Epithelial cell of proximal tubule (primary cell): ENCODE measurements at regions not wholly inside any gene's neighbourhood (a gene's known extent, or its start where the extent isn't known, plus 50 kb on each side); places are given as distances from the start of the nearest gene placed in this dataset.

ENCODE experiments used
- DNase-seq: peaks from one replicate; pipeline ENCODE4 v3.0.0-alpha.2; 2011; ENCODE audit warnings: low read depth
- H3K4me3 ChIP-seq: 2 replicates; pipeline ENCODE4 v1.5.1; 2011; ENCODE audit warnings: low read depth, mild to moderate bottlenecking, low read length
- CTCF ChIP-seq: conservative IDR thresholded peaks from 2 replicates; pipeline ENCODE4 v1.5.1; 2012; ENCODE audit warnings: low read depth, mild to moderate bottlenecking, low read length

- no peak for DNase-seq
- no peak for TF ChIP-seq CTCF
- no peak overlapping the region for H3K4me3 ChIP-seq
Measured at GRCh38 chr22:47245286-47245685, 482.8 kb downstream of the TBC1D22A start.

GRCh38 chr22:47240116-47240515 is 477.7 kb downstream of the TBC1D22A start:
- no peak for TF ChIP-seq CTCF
- no peak for DNase-seq
- H3K4me3 ChIP-seq, result no peak overlapping the region

GRCh38 chr22:47239474-47239860 is 477.0 kb downstream of the TBC1D22A start:
- TF ChIP-seq CTCF, result no peak

GRCh38 chr22:47238690-47239473 is 476.4 kb downstream of the TBC1D22A start:
- no peak overlapping the region for H3K4me3 ChIP-seq
- DNase-seq, result no peak
- TF ChIP-seq CTCF, result no peak

More at GRCh38 chr22:47239474-47239860, 477.0 kb downstream of the TBC1D22A start:
- no peak overlapping the region for H3K4me3 ChIP-seq
- no peak for DNase-seq

- TF ChIP-seq CTCF, result no peak
- DNase-seq, result no peak
- no peak overlapping the region for H3K4me3 ChIP-seq
Measured at GRCh38 chr22:47237890-47238480, 475.5 kb downstream of the TBC1D22A start.

- no peak for TF ChIP-seq CTCF
- H3K4me3 ChIP-seq, result no peak overlapping the region
- DNase-seq, result no peak
Measured at GRCh38 chr22:47236718-47237117, 474.3 kb downstream of the TBC1D22A start.

- DNase-seq, result no peak
- no peak overlapping the region for H3K4me3 ChIP-seq
- TF ChIP-seq CTCF, result no peak
Measured at GRCh38 chr22:47236161-47236560, 473.7 kb downstream of the TBC1D22A start.
